ENCODE measurements at regions not wholly inside any gene's neighbourhood (a gene's known extent, or its start where the extent isn't known, plus 50 kb on each side); places are given as distances from the start of the nearest gene placed in this dataset.

GRCh38 chr13:76825430-76825829 lies 60.8 kb downstream of the KCTD12 start:
- Histone ChIP-seq H3K9ac (replicated peaks in 1 of 4; ENCODE audit: extremely low read depth in 1 of 4, low read depth in 3 of 4, low read length in 3 of 4) (no peak overlapping the region), H2BK20ac (ENCODE audit: low read length) (no peak overlapping the region), H4K91ac (replicated peaks; ENCODE audit: insufficient read length, low read length) (no peak overlapping the region), H3K27me3 (replicated peaks in 1 of 4; ENCODE audit: control insufficient read depth in 3 of 4, extremely low read depth in 1 of 4, insufficient read depth in 3 of 4, low read length in 3 of 4) (no peaks in the 10 kb centered on the region), H3K4me3 (ENCODE audit: extremely low read depth in 1 of 4, insufficient read depth in 2 of 4, low read depth in 3 of 4, low read length in 4 of 4) (no peak overlapping the region), H4K8ac (ENCODE audit: extremely low read depth, insufficient read depth, low read length) (no peak overlapping the region), H3K23me2 (ENCODE audit: low read depth, low read length) (no peaks in the 10 kb centered on the region), H3K79me2 (ENCODE audit: control insufficient read depth in 1 of 2, insufficient read depth in 2 of 2, low read length in 2 of 2) (no peaks in the 10 kb centered on the region), H3K56ac (replicated peaks; ENCODE audit: insufficient read length, low read depth, low read length) (no peak overlapping the region), H3K4me2 (ENCODE audit: insufficient read depth in 1 of 2, low read depth in 2 of 2, low read length in 2 of 2) (no peak overlapping the region), H3K79me1 (ENCODE audit: low read depth, low read length) (no peaks in the 10 kb centered on the region), H2BK5ac (ENCODE audit: low read depth, low read length) (no peak overlapping the region), H2BK120ac (replicated peaks; ENCODE audit: low read depth, low read length) (no peak overlapping the region), H4K5ac (ENCODE audit: insufficient read length, low read depth, low read length) (no peak overlapping the region), H3K9me3 (ENCODE audit: insufficient read depth in 2 of 2, low read depth in 1 of 2, low read length in 1 of 2) (no peaks in the 10 kb centered on the region), H3K14ac (ENCODE audit: insufficient read length) (no peak overlapping the region), H3K18ac (ENCODE audit: extremely low read depth, low read length) (no peak overlapping the region), H3K4me1 (replicated peaks in 1 of 4; ENCODE audit: control insufficient read depth in 3 of 4, insufficient read depth in 4 of 4, low read length in 3 of 4) (peaks cover 0 to 6% (median 0%) of the 10 kb centered on the region in 4 experiments; a peak in 1 of 7 replicates), H3K36me3 (ENCODE audit: control insufficient read depth in 2 of 4, insufficient read depth in 4 of 4, low read length in 3 of 4) (no peaks in the 10 kb centered on the region), H2AFZ (ENCODE audit: low read length) (no peak overlapping the region), H3K23ac (ENCODE audit: insufficient read length) (no peak overlapping the region), H2BK12ac (ENCODE audit: low read depth, low read length) (no peak overlapping the region), H3K4ac (replicated peaks; ENCODE audit: insufficient read length, low read depth, low read length) (no peak overlapping the region), H2AK5ac (ENCODE audit: low read depth, low read length) (no peak overlapping the region), H3K27ac (ENCODE audit: low read depth, low read length) (no peak overlapping the region), H2BK15ac (ENCODE audit: low read length) (no peak overlapping the region), H4K20me1 (replicated peaks in 1 of 2; ENCODE audit: control insufficient read depth in 1 of 2, insufficient read depth in 2 of 2, low read length in 2 of 2) (no peaks in the 10 kb centered on the region)
- POLR2A ChIA-PET (ENCODE audit: partially characterized antibody): no interaction called here
- 83% methylated on average over 1 of the region's 1 CpG; no CpG with 5 or more reads in 1 of the 2 experiments for WGBS, 2 experiments (ENCODE audit: extremely low coverage in 1 of 2, insufficient coverage in 1 of 2, insufficient read length in 1 of 2, insufficient replicate concordance in 2 of 2, low coverage in 1 of 2, low lambda C conversion rate in 2 of 2, missing lambda C conversion rate in 1 of 2)
- DNase-seq (ENCODE audit: low read depth in 1 of 2, low spot score in 2 of 2) (no peak), FAIRE-seq (no peak)
- CTCF ChIA-PET (ENCODE audit: partially characterized antibody): no interaction called here
- no peak for TF ChIP-seq HDAC6 (IDR thresholded peaks at IDR 0.05; ENCODE audit: low read depth, low read length)
- no peak for TF ChIP-seq GTF2F1 (IDR thresholded peaks at IDR 0.05; ENCODE audit: borderline replicate concordance, low read depth, low read length)
- TF ChIP-seq SIN3A (conservative IDR thresholded peaks at IDR 0.05 in 1 of 2, IDR thresholded peaks at IDR 0.05 in 1 of 2; ENCODE audit: low read depth in 1 of 2, low read length in 2 of 2): no peak
- no peak for TF ChIP-seq ATF2 (IDR thresholded peaks at IDR 0.05; ENCODE audit: low read length)

All from H1 (cell line).